ENCODE measurements at regions not wholly inside any gene's neighbourhood (a gene's known extent, or its start where the extent isn't known, plus 50 kb on each side); places are given as distances from the start of the nearest gene placed in this dataset.

GRCh38 chr5:118070041-118070440, 918.3 kb downstream of the DTWD2 start:
- TF ChIP-seq ZNF274 (IDR thresholded peaks at IDR 0.05; ENCODE audit: low read depth, low read length) (no peak), SUZ12 (IDR thresholded peaks at IDR 0.05; ENCODE audit: extremely low read depth, insufficient read depth, insufficient read length) (no peak), YY1 (IDR thresholded peaks at IDR 0.05; ENCODE audit: insufficient read depth, insufficient read length) (no peak)

Data from NT2/D1 (cell line).